ENCODE measurements at regions not wholly inside any gene's neighbourhood (a gene's known extent, or its start where the extent isn't known, plus 50 kb on each side); places are given as distances from the start of the nearest gene placed in this dataset.
A peak's percentile ranks its signal among the peaks of the same experiment; 100 is the strongest.
"Not testable (repeated sequence)": the region's sequence is repeated elsewhere in the genome, so short reads cannot be mapped to it uniquely, and the experiment has no call there.

DNA sequence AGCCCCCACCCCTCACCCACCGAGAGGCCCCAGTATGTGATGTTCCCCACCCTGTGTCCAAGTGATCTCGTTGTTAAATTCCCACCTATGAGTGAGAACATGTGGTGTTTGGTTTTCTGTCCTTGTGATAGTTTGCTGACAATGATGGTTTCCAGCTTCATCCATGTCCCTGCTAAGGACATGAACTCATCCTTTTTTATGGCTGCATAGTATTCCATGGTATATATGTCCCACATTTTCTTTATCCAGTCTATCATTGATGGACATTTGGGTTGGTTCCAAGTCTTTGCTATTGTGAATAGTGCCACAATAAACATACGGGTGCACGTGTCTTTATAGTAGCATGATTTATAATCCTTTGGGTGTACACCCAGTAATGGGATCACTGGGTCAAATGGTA lies 79.2 kb downstream of the PXDC1 start:
- DNase-seq (ENCODE audit: low spot score) = not testable (repeated sequence)

DNA sequence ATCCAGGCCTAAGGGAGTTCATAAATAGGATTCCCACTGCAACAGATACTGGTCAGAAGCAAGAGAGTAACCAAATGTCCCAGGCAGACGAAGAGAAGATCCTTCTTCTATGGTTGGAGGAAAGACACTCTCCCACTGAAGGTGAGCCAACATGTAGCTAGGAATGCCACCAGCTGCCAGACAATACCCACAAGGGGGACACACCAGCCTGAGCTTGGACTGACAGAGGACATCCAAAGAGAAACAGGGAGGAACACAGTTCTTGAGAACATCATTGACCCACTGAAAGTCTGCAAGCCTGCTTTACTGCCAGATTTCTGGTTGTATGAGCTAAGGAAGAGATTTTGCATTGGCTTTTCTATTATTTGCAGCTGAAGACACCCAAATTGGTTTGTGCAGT lies 80.1 kb downstream of the PXDC1 start:
- DNase-seq (ENCODE audit: low spot score) = no peak

DNA sequence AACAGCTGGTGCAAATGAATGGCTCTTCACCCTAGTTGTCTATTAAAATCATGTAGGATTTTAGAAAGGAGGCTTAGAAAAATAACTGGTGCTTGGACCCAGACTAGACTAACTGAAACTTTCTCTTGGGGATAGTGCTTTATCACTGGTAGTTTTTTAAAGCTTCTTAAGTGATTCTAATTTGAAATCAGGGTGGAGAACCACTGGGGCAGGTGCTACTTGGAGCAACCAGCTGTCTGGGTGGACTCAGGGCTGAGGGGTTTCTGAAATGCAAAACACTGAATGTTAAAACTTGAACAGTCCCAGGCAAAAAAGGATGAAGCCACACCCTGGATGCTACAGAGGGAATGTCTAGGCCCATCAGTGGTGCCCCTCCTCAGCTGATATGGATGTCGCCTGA lies 81.2 kb downstream of the PXDC1 start:
- no peak for DNase-seq (ENCODE audit: low spot score)

DNA sequence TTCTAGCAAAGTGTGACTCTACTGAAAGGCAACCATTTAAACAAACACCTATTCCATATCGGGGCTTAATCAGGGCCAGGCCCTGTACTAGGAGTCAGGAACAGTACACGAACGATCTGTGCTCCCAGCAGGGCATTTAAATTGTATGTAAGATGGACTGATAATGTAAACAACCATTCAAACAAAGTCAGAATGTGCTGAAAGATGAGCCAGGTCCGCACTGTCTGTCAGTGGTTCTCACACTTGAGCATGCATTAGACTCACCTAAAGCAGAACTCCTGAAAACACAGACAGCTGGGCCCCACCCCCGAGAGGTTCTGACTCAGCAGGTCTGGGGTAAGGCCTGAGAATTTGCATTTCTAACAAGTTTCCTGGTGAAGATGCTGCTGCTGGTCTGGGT lies 81.6 kb downstream of the PXDC1 start:
- no peak for DNase-seq (ENCODE audit: low spot score)

DNA sequence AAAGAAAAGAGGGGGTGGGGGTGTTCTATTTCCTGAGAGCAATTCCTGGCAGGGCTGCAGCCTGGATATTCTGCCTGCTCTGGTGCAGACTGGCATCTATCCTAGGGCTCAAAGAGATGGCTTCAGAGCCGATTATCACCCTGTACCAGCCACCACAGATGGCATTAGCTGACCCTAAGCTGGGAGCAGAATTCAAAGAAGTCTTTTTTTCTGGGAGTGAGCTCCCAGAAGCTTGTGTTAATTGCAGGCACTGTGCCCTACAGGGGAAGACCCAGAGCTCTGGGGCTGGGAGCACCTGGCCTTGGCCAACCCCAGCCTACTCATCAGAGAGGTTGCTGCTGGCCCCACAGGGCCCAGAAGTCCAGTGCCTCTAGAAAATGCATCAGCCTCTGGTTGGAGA lies 85.9 kb downstream of the PXDC1 start:
- DNase-seq (ENCODE audit: low spot score) = peak; percentile 80

DNA sequence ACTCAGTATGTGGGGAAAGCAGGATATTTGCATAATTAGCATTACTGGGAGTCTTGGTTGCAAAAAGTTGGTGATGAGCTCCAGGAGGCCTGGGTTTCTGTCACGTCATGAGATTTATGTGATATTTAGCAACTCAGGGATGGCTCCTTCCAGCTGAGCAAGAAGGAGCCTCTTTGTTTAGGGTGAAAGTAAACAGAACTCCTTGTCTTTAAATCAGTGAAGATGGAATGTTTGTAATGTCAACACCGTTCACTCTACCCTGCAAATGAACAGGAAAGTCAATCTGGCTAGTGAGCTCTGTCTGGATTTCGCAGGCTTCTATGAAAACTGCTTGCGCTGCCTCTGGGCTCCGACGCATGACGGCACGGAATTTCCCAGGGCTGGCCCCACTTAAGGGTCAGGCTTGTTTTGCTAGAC lies 86.9 kb downstream of the PXDC1 start:
- no peak for DNase-seq (ENCODE audit: low spot score)

DNA sequence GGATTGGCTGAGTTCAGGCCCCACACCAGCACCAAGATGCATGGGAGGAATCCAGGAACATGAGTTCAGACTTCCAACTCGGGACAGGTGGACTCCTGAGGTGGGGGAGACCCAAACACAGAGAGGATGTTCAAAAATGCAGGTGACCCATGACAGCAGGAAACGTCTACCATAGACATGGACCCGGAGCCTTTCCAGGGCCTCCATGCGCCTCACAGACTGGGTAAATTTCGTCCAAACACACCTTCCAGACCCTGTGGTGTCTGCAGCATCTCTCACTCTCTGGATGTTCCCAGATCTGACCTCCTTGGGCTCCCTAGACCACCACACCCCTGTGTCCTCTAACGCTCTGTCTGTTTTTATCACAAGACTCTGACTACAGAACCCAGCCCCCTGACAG lies 87.7 kb downstream of the PXDC1 start:
- DNase-seq (ENCODE audit: low spot score) = no peak

DNA sequence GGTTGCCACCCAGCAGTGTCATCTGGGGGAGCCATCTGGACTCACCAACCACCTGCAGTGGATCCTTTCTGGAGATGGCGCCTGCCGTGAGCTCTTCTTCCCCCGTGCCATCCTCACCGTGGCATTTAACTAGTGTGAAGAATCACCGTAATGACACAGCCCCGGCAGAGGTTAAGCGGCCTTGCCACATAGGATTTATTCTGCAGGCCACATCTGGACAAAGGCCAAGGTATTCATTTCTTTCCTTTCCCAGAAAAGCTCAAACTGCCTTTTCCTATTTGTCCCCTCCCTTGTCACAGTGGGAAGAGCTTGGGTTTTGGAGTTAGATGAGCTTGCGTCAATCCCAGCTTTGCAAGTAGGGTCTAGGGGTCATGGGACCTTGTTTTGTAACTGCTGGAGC lies 88.4 kb downstream of the PXDC1 start:
- DNase-seq (ENCODE audit: low spot score) = no peak

DNA sequence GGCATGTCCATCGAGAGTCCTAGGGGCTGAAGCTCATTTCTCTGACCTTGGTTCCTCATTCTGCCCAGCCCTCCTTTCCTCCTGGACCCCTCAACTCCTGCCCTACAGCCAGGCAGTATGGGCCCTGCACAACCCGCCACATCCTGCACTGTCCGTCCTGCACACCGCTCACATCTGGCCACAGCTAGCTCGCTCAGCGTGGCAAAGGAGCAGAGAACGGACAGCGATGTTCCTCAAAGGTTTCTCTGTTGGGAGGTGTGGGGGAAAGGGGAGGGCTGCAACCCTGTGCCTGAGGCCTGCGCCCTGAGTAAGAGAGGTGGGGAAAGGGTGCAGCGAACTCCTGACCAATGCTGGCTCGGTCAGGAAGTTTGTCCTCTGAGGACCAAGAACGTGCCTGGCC lies 90.1 kb downstream of the PXDC1 start:
- DNase-seq (ENCODE audit: low spot score) = no peak

DNA sequence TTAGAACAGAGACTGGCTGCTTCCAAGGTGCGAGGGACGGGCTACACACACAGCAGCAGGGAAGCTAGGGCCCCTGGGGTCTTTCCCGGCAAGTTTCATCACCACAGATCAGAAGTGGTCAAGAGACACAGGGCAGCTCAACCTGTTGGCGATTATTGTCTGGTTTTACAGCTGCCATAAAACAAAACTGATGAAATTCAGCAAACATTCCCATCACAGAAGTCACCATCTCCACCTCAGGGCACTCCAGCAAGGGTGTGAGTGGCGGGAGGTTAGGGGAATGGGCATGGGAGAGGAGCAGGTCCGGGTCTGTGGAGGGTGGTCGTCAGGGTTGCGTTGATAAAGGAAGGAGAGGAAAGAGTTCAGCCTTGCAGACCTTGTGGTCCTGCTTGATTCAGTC lies 91.0 kb downstream of the PXDC1 start:
- no peak for DNase-seq (ENCODE audit: low spot score)

DNA sequence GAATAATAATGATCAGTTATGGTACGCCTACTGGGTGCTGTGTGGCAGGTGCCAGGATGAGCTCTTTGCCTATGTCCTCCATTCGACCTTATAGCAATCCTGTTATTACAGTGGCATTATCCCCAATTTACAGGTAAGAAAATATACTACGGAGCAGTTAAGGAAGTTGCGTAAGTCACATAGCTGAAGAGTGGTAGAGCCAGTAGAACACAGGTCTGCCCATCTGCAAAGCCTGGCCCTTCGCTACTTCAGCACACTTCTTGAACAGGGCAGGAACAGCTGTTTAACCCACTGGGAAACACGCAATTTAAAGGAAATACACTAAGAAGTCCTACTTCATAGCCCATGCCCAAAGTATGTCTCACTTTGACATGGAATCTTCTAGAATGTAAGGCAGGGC lies 91.8 kb downstream of the PXDC1 start:
- DNase-seq (ENCODE audit: low spot score) = no peak

DNA sequence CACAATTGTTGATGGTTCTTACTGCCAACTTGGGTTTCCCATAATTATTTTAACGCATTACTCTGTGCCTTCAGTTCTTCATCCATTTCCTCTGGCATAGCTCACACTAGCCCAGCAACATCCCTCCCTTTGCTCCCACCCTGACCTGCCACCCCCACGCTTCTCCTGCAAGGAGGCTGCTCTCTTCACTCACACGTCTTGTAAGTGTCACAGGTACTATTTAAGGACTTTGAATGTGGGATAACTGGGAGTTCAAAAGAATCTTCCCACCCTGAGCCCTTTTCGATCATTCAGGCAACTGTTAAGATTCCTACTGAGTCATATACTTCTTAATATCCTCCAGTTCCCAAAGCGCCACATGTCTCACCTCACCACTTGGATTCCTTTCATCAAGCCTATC lies 95.4 kb downstream of the PXDC1 start:
- DNase-seq (ENCODE audit: low spot score) = peak; percentile 60

DNA sequence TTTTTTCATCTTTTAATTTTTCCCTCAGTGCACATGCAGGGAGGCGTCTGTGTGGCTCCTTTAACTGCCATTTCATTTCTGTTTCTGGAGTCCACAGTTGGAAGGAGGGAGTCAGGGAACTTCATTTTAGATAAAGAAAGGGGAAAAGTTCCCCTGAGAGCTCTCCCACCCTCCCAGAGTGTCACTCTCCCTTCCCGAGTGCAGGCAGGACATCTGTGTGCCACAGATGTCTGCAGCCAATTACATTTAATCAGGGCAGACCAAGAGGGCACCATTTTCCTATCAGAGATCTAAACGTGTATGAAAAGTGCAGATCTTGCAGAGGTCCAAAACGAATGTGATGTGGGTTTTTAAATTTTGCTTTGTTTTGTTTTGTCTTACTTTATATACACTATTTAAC lies 96.6 kb downstream of the PXDC1 start:
- DNase-seq (ENCODE audit: low spot score) = no peak

DNA sequence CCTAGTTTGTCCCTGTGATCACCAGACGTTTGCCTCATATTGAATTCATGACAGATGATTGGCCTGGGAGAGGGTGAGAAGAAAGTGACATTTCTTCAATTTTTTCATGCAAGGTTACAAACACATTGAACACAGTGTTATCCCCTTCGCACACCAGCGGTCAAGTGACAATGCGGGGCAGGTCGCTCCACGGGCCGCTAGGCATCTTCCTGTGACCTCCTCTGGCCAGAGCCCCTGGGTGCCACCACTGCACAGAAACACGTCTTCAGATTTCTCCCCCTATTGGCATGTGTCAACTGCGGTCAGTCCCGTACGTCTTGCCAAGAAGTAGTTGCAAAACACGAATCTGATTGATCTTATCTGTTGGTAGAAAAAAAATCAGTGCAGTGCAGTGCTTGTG lies 97.1 kb downstream of the PXDC1 start:
- DNase-seq (ENCODE audit: low spot score) = no peak

DNA sequence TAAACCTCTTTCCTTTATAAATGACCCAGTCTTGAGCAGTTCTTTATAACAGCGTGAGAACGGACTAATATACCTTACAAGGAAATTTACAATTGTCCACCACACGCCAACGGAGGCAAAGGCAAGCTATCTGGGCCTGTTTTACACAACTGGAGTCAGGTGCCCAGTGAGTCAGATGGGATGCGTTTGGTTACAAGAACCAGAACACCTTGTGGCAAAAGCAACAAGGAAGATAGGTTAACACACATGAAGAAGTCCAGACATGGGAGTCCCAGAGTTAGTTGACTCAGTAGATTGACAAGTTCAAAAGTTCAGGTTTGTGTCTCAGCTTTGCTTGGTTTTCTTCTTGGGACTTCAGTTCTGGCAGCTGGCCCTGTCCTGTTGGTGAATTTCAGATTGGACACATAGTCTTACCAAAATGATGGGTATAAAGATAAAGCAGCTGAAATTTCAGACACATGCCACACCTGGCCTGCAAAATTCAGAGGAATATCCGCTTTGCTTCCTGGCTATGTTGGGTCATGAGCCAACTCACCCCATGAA lies 97.9 kb downstream of the PXDC1 start:
- DNase-seq (ENCODE audit: low spot score) = no peak

DNA sequence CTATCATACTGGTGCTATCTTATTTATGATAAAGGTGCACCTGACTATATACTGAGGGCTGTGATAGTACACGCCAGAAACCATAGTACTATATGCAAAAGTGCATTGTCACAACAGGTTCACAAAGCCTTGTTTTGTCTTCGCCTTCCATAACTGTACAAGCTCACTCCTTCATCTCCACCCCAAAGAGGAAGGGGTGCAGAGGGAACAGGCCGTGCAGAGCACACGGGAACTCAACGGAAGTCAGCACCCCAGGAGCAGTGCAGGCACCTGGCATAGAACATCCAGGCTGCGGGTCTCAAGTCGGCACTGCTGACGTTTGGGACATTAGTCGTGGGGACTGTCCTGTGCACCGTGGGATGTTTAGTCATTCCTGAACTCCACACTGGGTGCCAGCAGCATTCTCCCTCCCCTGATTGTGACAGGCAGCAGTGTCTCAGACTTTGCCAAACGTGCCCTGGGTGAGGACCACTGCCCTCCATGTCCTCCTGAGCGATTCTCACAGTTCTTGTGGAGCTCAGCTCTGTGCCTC lies 99.7 kb downstream of the PXDC1 start:
- DNase-seq (ENCODE audit: low spot score) = no peak

DNA sequence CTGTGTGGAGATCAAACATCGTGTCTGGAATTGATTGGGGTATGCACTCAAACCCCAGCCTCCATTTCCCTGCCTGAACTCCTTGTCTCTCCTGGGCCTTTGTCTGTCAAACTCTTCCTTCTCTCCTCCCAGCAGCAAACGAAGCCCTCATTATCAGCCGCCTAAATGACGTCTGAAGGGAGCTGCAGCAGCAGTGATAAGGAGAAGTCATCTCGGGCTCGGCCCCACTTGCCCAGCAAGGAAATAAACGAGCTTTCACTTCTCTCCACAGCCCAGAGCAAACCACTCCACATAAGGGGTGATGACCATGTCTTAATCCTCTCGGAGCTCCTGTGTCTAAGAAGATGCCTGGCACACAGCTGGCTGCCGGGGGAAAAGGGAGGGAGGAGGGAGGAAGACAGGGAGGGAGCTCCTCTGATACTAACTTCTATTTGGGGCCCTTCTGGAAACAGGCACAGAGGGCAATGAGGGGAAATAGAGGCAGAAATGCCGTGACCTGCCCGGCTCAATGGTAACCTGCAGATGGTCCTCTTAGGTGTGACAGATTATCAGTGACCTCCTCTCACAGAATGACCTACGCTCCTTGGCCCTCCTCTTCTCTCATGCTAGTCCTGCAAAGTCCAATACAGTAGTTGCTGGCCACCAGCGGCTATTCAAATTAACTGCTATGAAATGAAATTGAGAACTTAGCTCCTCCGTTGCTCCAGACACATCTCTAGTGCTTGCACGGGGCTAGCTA lies 100.4 kb downstream of the PXDC1 start:
- DNase-seq (ENCODE audit: low spot score) = no peak

DNA sequence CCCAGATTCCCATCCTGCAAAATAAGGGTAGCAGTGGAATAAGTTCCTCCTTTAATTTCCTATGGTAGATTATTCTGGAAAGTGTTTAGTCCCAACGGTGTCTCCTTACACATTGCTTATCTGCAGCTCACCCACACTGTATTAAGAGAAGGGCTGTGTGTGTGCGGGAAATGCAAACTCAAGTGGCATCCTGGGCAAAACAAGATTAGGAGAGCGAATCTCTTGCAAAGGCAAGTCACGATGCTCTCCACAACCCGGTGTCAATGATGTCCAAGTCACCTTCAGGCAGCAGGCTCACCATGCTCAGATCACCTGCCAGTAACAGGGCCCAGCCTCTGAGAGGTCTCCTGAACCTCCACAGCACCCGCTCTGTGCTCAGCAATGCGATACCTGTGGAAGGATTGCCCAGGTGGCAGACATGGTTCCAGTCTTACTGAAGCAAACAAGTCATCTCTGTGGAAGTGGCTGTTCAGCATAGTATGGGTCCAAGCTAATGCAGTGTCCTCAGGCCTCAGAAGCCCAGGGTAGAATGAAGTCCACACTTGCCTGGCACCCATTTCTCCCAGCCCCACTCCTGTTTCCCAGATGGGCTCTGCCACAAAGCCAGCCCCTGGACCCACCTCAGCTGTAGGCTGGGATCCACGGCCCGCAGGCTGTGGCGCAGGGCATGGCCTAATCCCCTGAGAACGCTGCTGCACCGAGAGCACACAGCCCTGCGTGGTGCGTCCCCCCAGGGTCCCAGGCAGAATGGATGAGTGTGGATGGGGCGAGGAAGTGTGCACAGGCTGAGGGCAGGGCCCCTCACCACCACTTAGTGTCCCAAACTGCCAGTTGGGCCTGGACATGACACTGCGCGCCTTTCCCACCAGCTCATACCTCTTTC lies 101.2 kb downstream of the PXDC1 start:
- no peak for DNase-seq (ENCODE audit: low spot score)

DNA sequence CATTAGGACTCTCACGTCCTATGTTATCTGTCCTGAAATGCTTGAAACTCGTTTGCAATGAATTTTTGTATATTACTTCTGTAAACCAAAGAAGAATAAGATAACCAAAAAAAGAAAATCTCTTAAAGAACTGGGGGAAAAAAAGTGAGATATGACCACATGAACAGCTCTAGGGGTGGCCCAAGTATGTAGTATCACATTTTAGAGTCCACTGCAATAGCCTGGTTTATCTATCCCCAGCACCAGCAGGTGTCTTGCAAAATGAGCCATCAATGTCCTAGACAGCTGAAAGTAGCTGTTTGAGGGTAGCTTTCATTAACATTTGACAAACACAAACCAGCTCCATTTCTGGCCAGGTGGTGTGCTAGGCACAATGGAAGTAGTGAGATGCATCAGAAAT lies 102.8 kb downstream of the PXDC1 start:
- no peak for DNase-seq (ENCODE audit: low spot score)

DNA sequence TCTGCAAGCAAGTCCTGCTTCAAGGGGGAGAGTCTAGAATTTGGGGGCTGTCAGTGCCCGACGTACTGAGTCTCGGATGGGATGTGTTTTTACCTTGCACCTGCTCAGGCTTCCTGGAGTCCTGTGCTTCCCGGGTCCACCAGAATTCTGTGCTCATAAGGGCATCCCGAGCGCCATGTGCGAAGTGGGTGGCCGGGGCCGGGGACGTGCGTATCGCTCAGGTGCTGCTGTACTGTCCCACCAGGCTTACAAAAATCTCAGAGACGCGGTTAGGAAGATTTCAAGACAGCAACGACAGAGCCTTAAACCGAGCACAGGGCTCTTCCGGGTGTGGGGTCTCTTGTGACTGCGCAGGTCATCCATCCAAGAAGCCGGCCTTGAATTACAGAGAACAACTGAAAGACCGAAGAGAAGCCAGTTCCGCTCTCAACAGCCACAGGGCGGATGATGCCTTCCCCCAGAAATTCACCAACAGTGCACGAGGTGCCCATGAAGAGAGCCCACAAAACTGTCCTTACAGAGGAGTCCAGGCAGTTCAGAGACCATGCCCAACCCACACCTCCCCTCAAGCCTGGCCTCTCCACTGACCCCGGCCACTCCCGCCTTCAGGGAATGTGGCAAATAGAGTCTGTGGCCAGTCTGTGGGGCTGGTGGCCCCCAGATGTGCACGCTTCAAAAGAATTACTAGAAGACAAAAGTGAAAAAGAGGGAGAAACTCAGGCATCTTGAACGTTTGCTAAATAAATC lies 104.7 kb downstream of the PXDC1 start:
- DNase-seq (ENCODE audit: low spot score) = no peak

DNA sequence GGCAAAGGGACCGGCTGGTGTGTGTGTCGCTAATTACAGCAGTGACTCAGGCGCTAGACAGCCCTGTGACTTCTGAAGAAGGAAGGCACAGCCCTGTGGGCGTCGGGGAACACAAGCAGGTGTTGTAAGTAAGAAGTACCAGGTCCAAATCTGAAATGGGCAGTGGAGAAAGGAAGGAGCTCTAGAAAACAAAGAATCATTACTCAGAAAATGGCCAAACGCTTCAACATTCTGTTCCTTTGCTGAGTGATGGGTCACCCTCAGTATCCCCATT lies 106.8 kb downstream of the PXDC1 start:
- no peak for DNase-seq (ENCODE audit: low spot score)

DNA sequence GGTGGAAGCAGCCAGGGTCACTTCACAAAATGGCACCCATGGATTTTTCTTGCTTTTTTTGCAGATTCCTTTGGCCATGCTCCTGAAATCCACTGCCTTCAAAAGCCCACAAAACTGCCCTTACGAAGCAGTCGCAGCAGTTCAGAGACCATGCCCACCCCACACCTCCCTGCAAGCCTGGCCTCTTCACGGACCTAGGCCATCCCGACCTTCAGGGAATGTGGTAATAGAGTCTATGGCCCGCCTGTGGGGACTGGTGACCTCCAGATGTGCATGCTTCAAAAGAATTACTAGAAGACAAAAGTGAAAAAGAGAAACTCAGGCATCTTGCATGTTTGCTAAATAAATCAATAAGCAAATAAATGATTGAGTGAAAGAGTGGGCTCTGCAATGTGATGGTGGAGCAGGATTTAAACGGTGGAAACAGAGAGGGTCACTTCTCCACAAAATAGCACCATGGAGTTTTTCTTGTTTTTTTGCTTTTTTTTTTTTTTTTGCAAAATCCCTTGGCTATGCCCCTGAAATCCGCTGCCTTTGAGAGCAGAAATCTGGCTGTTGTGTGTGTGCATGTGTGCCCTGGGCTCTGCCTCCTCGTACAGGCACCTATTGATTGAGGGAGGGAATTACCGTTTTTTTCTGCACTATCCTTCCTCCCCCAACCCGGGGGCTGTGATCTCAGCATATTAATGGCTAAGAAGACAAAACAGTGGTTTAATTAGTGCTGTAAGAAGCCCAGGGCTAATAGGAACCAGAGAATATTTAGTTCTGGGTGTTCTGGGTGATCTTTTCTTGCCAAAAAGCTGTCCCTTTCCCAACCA lies 107.4 kb downstream of the PXDC1 start:
- DNase-seq (ENCODE audit: low spot score) = no peak
